Hepatocyte (in vitro differentiated cells): ENCODE measurements at regions not wholly inside any gene's neighbourhood (a gene's known extent, or its start where the extent isn't known, plus 50 kb on each side); places are given as distances from the start of the nearest gene placed in this dataset.

ENCODE experiments used
- DNase-seq: peaks from one replicate; pipeline ENCODE4 v3.0.0-alpha.2; 2016; ENCODE audit warnings: low spot score
- H2AFZ ChIP-seq: fragments of 200-600 bp; sonication (generic); 2 replicates; pipeline ENCODE4 v1.6.0; 2016; ENCODE audit warnings: antibody characterized with exemption, mild to moderate bottlenecking
- H3K27ac ChIP-seq: fragments of 200-600 bp; sonication (generic); 2 replicates; pipeline ENCODE4 v1.5.1; 2016; ENCODE audit warnings: mild to moderate bottlenecking
- H3K27me3 ChIP-seq: fragments of 200-600 bp; sonication (generic); 2 replicates; pipeline ENCODE4 v1.6.1; 2016
- H3K36me3 ChIP-seq: fragments of 200-600 bp; sonication (generic); replicated peaks from 2 replicates; pipeline ENCODE4 v1.5.1; 2016; ENCODE audit warnings: low read depth; ENCODE audit not compliant: insufficient read depth
- H3K4me1 ChIP-seq: fragments of 200-600 bp; sonication (generic); 2 replicates; pipeline ENCODE4 v1.5.1; 2016; ENCODE audit warnings: mild to moderate bottlenecking, moderate library complexity; ENCODE audit not compliant: insufficient read depth
- H3K4me2 ChIP-seq: fragments of 200-600 bp; sonication (generic); 2 replicates; pipeline ENCODE4 v1.6.0; 2016
- H3K4me3 ChIP-seq: fragments of 200-600 bp; sonication (generic); 2 replicates; pipeline ENCODE4 v1.5.1; 2016; ENCODE audit warnings: mild to moderate bottlenecking
- H3K79me2 ChIP-seq: fragments of 200-600 bp; sonication (generic); 2 replicates; pipeline ENCODE4 v1.6.0; 2017; ENCODE audit warnings: mild to moderate bottlenecking
- H3K9me2 ChIP-seq: fragments of 200-600 bp; sonication (generic); replicated peaks from 2 replicates; pipeline ENCODE4 v1.6.0; 2017; ENCODE audit warnings: mild to moderate bottlenecking; ENCODE audit not compliant: insufficient read depth
- H3K9me3 ChIP-seq: fragments of 200-600 bp; sonication (generic); 2 replicates; pipeline ENCODE4 v1.5.1; 2016; ENCODE audit warnings: low read depth, mild to moderate bottlenecking
- H4K20me1 ChIP-seq: fragments of 200-600 bp; sonication (generic); 2 replicates; pipeline ENCODE4 v1.6.0; 2016; ENCODE audit warnings: mild to moderate bottlenecking; ENCODE audit not compliant: insufficient read depth, poor library complexity, severe bottlenecking
- EZH2 ChIP-seq: fragments of 200-600 bp; sonication (generic); IDR thresholded peaks from 2 replicates; pipeline ENCODE4 v1.6.1; 2016; ENCODE audit warnings: antibody characterized with exemption, mild to moderate bottlenecking, borderline replicate concordance
- EZH2phosphoT487 ChIP-seq: fragments of 200-600 bp; sonication (generic); IDR thresholded peaks from one replicate; pipeline ENCODE4 v1.6.1; 2018; ENCODE audit warnings: antibody characterized with exemption, mild to moderate bottlenecking, low read depth, moderate library complexity; ENCODE audit not compliant: unreplicated experiment, severe bottlenecking
- WGBS: methylation state at CpG from one replicate; pipeline ENCODE4 v1.1.6; 2016; ENCODE audit warnings: low lambda C conversion rate; ENCODE audit errors: missing lambda C conversion rate; 5-methylcytosine and 5-hydroxymethylcytosine counted together
- TF ChIP-seq, protein P1 (sequence below): fragments of 200-600 bp; sonication (generic); IDR thresholded peaks from 2 replicates; pipeline ENCODE4 v1.5.1; 2016; ENCODE audit warnings: antibody characterized with exemption, mild to moderate bottlenecking; ENCODE audit not compliant: poor library complexity

DNA sequence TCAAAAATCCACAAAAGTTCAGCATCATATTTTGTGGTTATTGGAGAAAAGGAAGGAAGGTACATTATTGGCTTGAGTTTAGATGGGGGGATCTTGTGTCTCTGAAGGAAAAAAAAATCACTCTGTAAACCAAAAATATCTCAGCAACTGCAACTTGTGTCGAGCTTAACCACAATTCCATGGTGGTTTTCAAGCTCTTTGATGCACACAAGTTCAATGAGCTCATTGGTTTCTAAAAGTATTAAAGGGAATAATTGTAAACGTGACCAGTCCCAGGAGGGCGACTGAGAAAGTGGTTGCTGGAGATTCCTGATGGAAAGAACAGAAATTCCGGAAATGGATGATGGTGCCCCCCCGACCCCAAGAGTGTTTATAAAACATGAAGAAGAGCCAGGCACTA lies 173.8 kb downstream of the PSAT1 start:
- Histone ChIP-seq H3K36me3 (no peaks in the 10 kb centered on the region), H4K20me1 (no peaks in the 10 kb centered on the region), H3K27ac (no peak overlapping the region), H3K4me3 (no peak overlapping the region), H3K4me2 (no peak overlapping the region), H3K79me2 (no peaks in the 10 kb centered on the region), H3K27me3 (no peaks in the 10 kb centered on the region), H3K9me3 (no peaks in the 10 kb centered on the region), H2AFZ (no peak overlapping the region), H3K9me2 (no peaks in the 10 kb centered on the region), H3K4me1 (no peaks in the 10 kb centered on the region)
- DNase-seq = no peak
- 85% methylated on average over 5 of the region's 5 CpGs for WGBS
- TF ChIP-seq EZH2 (no peak), EZH2phosphoT487 (no peak)
- TF ChIP-seq, protein P1, sequence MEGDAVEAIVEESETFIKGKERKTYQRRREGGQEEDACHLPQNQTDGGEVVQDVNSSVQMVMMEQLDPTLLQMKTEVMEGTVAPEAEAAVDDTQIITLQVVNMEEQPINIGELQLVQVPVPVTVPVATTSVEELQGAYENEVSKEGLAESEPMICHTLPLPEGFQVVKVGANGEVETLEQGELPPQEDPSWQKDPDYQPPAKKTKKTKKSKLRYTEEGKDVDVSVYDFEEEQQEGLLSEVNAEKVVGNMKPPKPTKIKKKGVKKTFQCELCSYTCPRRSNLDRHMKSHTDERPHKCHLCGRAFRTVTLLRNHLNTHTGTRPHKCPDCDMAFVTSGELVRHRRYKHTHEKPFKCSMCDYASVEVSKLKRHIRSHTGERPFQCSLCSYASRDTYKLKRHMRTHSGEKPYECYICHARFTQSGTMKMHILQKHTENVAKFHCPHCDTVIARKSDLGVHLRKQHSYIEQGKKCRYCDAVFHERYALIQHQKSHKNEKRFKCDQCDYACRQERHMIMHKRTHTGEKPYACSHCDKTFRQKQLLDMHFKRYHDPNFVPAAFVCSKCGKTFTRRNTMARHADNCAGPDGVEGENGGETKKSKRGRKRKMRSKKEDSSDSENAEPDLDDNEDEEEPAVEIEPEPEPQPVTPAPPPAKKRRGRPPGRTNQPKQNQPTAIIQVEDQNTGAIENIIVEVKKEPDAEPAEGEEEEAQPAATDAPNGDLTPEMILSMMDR = no peak

DNA sequence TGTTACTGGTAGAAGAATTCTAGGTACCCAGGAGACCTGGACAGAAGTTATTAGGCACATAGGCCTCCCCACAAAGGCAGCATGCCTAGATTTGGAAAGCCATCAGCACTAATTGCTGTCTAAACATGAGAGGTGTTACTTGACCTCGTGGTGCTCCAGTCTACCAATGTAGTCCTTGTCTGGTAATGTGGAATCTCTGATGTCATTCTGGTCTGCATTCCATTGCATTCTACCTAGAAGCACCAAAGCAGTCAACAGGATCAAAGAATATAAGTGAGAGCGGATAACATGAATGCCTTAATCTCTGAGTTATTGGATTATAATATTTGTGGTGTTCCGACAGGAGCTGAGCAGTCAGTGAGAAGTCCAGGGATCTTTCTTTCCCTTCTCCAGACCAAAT lies 175.2 kb downstream of the PSAT1 start:
- TF ChIP-seq, protein P1 = no peak
- TF ChIP-seq EZH2 = no peak
- TF ChIP-seq EZH2phosphoT487 = no peak
- no peak overlapping the region for H3K4me3 ChIP-seq
- H3K27me3 ChIP-seq = no peaks in the 10 kb centered on the region
- WGBS = 66% methylated on average over 3 of the region's 3 CpGs
- no peak for DNase-seq
- no peak overlapping the region for H3K4me2 ChIP-seq
- no peaks in the 10 kb centered on the region for H4K20me1 ChIP-seq
- no peak overlapping the region for H2AFZ ChIP-seq
- H3K9me2 ChIP-seq = no peaks in the 10 kb centered on the region
- no peaks in the 10 kb centered on the region for H3K4me1 ChIP-seq
- H3K79me2 ChIP-seq = no peaks in the 10 kb centered on the region
- H3K36me3 ChIP-seq = no peaks in the 10 kb centered on the region
- no peaks in the 10 kb centered on the region for H3K9me3 ChIP-seq
- no peak overlapping the region for H3K27ac ChIP-seq

DNA sequence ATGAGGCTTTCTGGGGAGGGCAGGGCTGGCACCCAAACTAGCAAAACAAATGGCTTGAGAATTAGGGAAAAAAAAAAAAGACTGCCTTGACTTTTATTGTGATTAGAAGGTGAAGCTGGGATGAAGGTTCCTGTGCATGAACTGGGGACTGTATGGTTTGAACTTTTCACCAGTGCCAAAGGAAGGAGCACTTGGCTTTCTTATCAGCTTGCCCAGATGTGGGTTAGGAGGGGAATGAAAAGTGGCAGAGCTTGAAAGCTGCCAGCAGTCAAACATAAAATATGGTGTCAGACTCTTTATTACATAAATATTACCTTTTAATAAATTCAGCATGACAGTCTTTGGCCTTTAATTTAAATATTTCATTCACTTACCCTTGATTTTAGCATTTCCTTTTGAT lies 182.5 kb downstream of the PSAT1 start:
- Histone ChIP-seq H3K36me3 (no peaks in the 10 kb centered on the region), H3K4me3 (no peak overlapping the region), H3K27ac (no peak overlapping the region), H3K4me2 (no peak overlapping the region), H2AFZ (no peak overlapping the region), H3K9me2 (no peaks in the 10 kb centered on the region), H3K79me2 (no peaks in the 10 kb centered on the region), H3K4me1 (no peaks in the 10 kb centered on the region), H4K20me1 (no peaks in the 10 kb centered on the region), H3K27me3 (no peaks in the 10 kb centered on the region), H3K9me3 (no peaks in the 10 kb centered on the region)
- TF ChIP-seq EZH2phosphoT487 (no peak), EZH2 (no peak)
- TF ChIP-seq, protein P1 = no peak
- no peak for DNase-seq

DNA sequence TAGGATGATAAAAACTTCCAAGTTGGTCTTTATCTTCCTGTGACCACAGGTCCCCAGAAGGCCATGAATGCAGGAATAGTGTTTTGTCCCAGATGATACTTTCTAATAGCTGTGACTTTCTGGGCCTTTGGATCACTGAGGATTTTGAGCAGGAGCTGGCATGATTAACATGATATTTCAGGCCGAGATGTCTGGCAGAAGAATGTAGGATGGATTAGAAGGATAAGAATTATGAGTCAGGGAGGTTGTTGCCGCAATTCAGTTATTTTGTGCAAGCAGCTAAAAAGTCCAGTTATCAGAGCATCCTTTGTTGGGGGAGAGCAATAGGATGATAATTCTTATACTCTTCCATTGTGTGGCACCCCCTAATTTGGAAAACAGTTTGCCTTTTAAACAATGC lies 189.7 kb downstream of the PSAT1 start:
- WGBS = 77% methylated on average over 2 of the region's 2 CpGs
- Histone ChIP-seq H3K9me3 (no peaks in the 10 kb centered on the region), H3K4me2 (no peak overlapping the region), H4K20me1 (no peaks in the 10 kb centered on the region), H3K4me3 (no peak overlapping the region), H2AFZ (no peak overlapping the region), H3K27me3 (no peaks in the 10 kb centered on the region), H3K36me3 (no peaks in the 10 kb centered on the region), H3K4me1 (no peaks in the 10 kb centered on the region), H3K79me2 (no peaks in the 10 kb centered on the region), H3K27ac (no peak overlapping the region), H3K9me2 (no peaks in the 10 kb centered on the region)
- TF ChIP-seq EZH2 (no peak), EZH2phosphoT487 (no peak)
- TF ChIP-seq, protein P1 = no peak
- DNase-seq = no peak
